HepG2 (cell line): ENCODE measurements at regions not wholly inside any gene's neighbourhood (a gene's known extent, or its start where the extent isn't known, plus 50 kb on each side); places are given as distances from the start of the nearest gene placed in this dataset.

Experiments used
- ATAC-seq: fragments of 200-7000 bp; cut with Tn5 transposase; 3 replicates; pipeline ENCODE4 v1.9.1; 2020; ENCODE audit warnings: mild to moderate bottlenecking, moderate library complexity
- BruUV-seq: library from RNA; stranded (reverse); fragments of 400-500 nt; replicated peaks from 2 replicates; lab custom pipeline; 2021; lab: Mats Ljungman, UMichigan
- CTCF ChIA-PET: fragments of 300-600 bp; formaldehyde crosslinking; extraction: SDS; loops from one replicate; lab custom pipeline; 2021; ENCODE audit warnings: low total read pairs, inconsistent platforms, low intra/inter-chr PET ratio; lab: Yijun Ruan, JAX
- POLR2A ChIA-PET: fragments of 350-600 bp; sonication (Branson Sonifier 250); formaldehyde crosslinking; loops from one replicate; lab custom pipeline; 2020; ENCODE audit warnings: antibody characterized with exemption, inconsistent platforms; lab: Yijun Ruan, JAX
- DNase-seq: peaks from one replicate; pipeline ENCODE4 v3.0.0-alpha.2; 2015; ENCODE audit warnings: low spot score
- FAIRE-seq: peaks from 3 replicates; lab custom pipeline; 2011; peaks lifted over from hg19 to GRCh38; lab: Jason Lieb, UNC
- H2AFZ ChIP-seq: one replicate; pipeline ENCODE4 v1.6.1; 2011; ENCODE audit warnings: low read length, inconsistent platforms
- H3K27ac ChIP-seq: fragments of 300-600 bp; 3 replicates; pipeline ENCODE4 v1.8.0; 2011; ENCODE audit warnings: mixed run types, mild to moderate bottlenecking, mixed read lengths, low read length, inconsistent platforms; ENCODE audit not compliant: insufficient read depth; ENCODE audit errors: extremely low read length
- H3K27me3 ChIP-seq, 2 experiments: fragments of 200-600 bp in 1 of 2; 2 replicates in 1 of 2; 3 replicates in 1 of 2; pipeline versions ENCODE4 v1.6.0 to v1.8.0; 2011; ENCODE audit warnings: low read length in 2 of 2, mild to moderate bottlenecking in 2 of 2, moderate library complexity in 2 of 2, inconsistent platforms in 1 of 2; ENCODE audit not compliant: insufficient read depth in 2 of 2, control insufficient read depth in 1 of 2
- H3K36me3 ChIP-seq, 2 experiments: fragments of 200-600 bp in 1 of 2; replicated peaks in 1 of 2; 2 replicates in 1 of 2; 3 replicates in 1 of 2; pipeline versions ENCODE4 v1.5.1 to v1.8.0; 2011; ENCODE audit warnings: low read length in 2 of 2, inconsistent platforms in 1 of 2; ENCODE audit not compliant: insufficient read depth in 2 of 2, control insufficient read depth in 1 of 2
- H3K4me1 ChIP-seq: 2 replicates; pipeline ENCODE4 v1.5.1; 2012; ENCODE audit warnings: low read length, inconsistent platforms; ENCODE audit not compliant: insufficient read depth
- H3K4me2 ChIP-seq: 2 replicates; pipeline ENCODE4 v1.6.0; 2011; ENCODE audit warnings: low read depth, low read length, inconsistent platforms
- H3K4me3 ChIP-seq, 3 experiments: fragments of 200-600 bp in 1 of 3; sonication (generic), shearing (Covaris generic) in 1 of 3; replicated peaks in 1 of 3; 2 replicates each; pipeline ENCODE4 v1.5.1; 2011 to 2016; ENCODE audit warnings: low read length in 3 of 3, inconsistent platforms in 2 of 3, low read depth in 2 of 3, mild to moderate bottlenecking in 2 of 3, control low read depth in 1 of 3, mixed read lengths in 1 of 3; ENCODE audit not compliant: insufficient read depth in 1 of 3
- H3K79me2 ChIP-seq: one replicate; pipeline ENCODE4 v1.6.1; 2011; ENCODE audit warnings: low read length, inconsistent platforms; ENCODE audit not compliant: insufficient read depth
- H3K9ac ChIP-seq: 2 replicates; pipeline ENCODE4 v1.6.0; 2011; ENCODE audit warnings: mild to moderate bottlenecking, low read depth, low read length, inconsistent platforms; ENCODE audit not compliant: insufficient read depth
- H3K9me3 ChIP-seq: 2 replicates; pipeline ENCODE4 v1.5.1; 2012; ENCODE audit warnings: mild to moderate bottlenecking, low read length
- H4K20me1 ChIP-seq: 2 replicates; pipeline ENCODE4 v1.6.0; 2011; ENCODE audit warnings: inconsistent platforms, mild to moderate bottlenecking, low read length, moderate library complexity; ENCODE audit not compliant: insufficient read depth
- ARNT2 ChIP-seq: sonication (generic); formaldehyde crosslinking; IDR thresholded peaks from 2 replicates; pipeline ENCODE4 v1.8.0; 2022; ENCODE audit warnings: mild to moderate bottlenecking, low read depth, missing genetic modification reagents, moderate library complexity
- ATF3 ChIP-seq: sonication (generic); formaldehyde crosslinking; IDR thresholded peaks from 2 replicates; pipeline ENCODE4 v1.4.0; 2020; ENCODE audit warnings: missing genetic modification reagents
- ATF7 ChIP-seq, 2 experiments: fragments of 450-650 bp in 1 of 2; sonication (generic) in 1 of 2; formaldehyde crosslinking in 1 of 2; IDR thresholded peaks; 2 replicates each; pipeline versions ENCODE4 v1.4.0 to v1.6.1; 2016 to 2020; ENCODE audit warnings: antibody characterized with exemption in 1 of 2, mild to moderate bottlenecking in 1 of 2, missing genetic modification reagents in 1 of 2
- CBX5 ChIP-seq: sonication (generic); formaldehyde crosslinking; IDR thresholded peaks from 2 replicates; pipeline ENCODE4 v1.4.0; 2020; ENCODE audit warnings: missing genetic modification reagents, borderline replicate concordance
- DDIT3 ChIP-seq: sonication (generic); formaldehyde crosslinking; IDR thresholded peaks from 2 replicates; pipeline ENCODE4 v1.4.0; 2020; ENCODE audit warnings: mild to moderate bottlenecking, missing genetic modification reagents
- MAF1 ChIP-seq: sonication (generic); formaldehyde crosslinking; IDR thresholded peaks from 2 replicates; pipeline ENCODE4 v1.5.0; 2020; ENCODE audit warnings: missing genetic modification reagents, borderline replicate concordance
- NRL ChIP-seq: sonication (generic); formaldehyde crosslinking; IDR thresholded peaks from 2 replicates; pipeline ENCODE4 v1.5.0; 2020; ENCODE audit warnings: missing genetic modification reagents, mild to moderate bottlenecking, moderate library complexity, borderline replicate concordance
- RBM39 ChIP-seq: fragments of 200-400 bp; formaldehyde crosslinking; IDR thresholded peaks from one replicate; pipeline ENCODE4 v1.6.1; 2018; ENCODE audit warnings: antibody characterized with exemption, mild to moderate bottlenecking, low read depth, low read length; ENCODE audit not compliant: poor library complexity, severe bottlenecking
- SKI ChIP-seq: fragments of 450-650 bp; IDR thresholded peaks from one replicate; pipeline ENCODE4 v1.6.1; 2018; ENCODE audit warnings: mild to moderate bottlenecking; ENCODE audit not compliant: partially characterized antibody
- ZNF678 ChIP-seq: sonication (generic); formaldehyde crosslinking; IDR thresholded peaks from 2 replicates; pipeline ENCODE4 v1.4.0; 2020; ENCODE audit warnings: mild to moderate bottlenecking, missing genetic modification reagents
- ZNF766 ChIP-seq: sonication (generic); formaldehyde crosslinking; IDR thresholded peaks from 2 replicates; pipeline ENCODE4 v1.5.0; 2020; ENCODE audit warnings: missing genetic modification reagents, borderline replicate concordance
- WGBS: methylation state at CpG from one replicate; pipeline ENCODE4 v1.1.6; 2017; ENCODE audit warnings: low lambda C conversion rate; 5-methylcytosine and 5-hydroxymethylcytosine counted together
- in situ Hi-C: cut with HindIII; loops from 2 replicates; pipeline ENCODE4 v1.10.0; 2017; ENCODE audit warnings: low pct_unique_long_range_greater_than_20kb; ENCODE audit not compliant: extremely low pct_ligation_motif_present
- intact Hi-C: fragments of 100-400 bp; cut with micrococcal nuclease; formaldehyde crosslinking; loops from one replicate; pipeline ENCODE4 v1.10.0; 2022; ENCODE audit not compliant: unreplicated experiment
- TF ChIP-seq, protein P1 (sequence below): sonication (generic); formaldehyde crosslinking; IDR thresholded peaks from 2 replicates; pipeline ENCODE4 v1.4.0; 2020; ENCODE audit warnings: missing genetic modification reagents
- TF ChIP-seq, protein P2 (sequence below): sonication (generic); formaldehyde crosslinking; IDR thresholded peaks from 2 replicates; pipeline ENCODE4 v1.4.0; 2020; ENCODE audit warnings: missing genetic modification reagents, borderline replicate concordance
- TF ChIP-seq, protein P3 (sequence below): IDR thresholded peaks from 2 replicates; pipeline ENCODE4 v1.6.1; 2012; ENCODE audit warnings: low read depth, low read length, improper control_type of control experiment

DNA sequence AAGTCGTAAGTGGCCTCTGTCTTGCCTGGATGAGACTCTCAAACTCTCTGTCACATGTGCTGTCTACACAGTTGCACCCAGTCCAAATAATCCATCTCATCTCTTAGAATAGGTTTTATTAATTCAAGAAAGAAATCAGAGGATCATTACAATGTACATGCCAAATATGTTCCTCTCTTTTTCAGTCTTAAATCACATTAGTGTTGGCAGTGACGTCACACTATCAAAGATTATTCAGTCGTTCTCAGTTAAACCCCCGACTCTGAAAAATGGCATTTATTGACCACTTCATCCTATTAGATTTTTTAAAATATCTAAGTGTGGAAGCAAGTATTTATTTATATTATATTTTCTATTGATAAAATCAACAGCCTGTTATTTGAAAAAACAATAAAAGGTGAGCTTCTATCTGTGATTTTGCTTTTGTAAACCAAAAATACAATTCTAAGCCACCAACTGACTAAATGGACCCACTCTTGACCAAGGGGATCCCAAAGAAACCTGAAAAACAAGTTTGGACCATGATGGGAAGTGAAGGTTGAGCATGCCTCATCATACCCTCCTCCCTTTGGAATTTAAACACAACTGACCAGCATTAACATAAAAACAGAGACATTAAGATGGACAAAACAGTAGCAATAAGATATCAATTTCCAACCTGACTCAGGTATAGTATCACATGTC, 1894.4 kb upstream of the LRRTM1 start:
- intact Hi-C loops: no loop called here
- TF ChIP-seq, protein P1, sequence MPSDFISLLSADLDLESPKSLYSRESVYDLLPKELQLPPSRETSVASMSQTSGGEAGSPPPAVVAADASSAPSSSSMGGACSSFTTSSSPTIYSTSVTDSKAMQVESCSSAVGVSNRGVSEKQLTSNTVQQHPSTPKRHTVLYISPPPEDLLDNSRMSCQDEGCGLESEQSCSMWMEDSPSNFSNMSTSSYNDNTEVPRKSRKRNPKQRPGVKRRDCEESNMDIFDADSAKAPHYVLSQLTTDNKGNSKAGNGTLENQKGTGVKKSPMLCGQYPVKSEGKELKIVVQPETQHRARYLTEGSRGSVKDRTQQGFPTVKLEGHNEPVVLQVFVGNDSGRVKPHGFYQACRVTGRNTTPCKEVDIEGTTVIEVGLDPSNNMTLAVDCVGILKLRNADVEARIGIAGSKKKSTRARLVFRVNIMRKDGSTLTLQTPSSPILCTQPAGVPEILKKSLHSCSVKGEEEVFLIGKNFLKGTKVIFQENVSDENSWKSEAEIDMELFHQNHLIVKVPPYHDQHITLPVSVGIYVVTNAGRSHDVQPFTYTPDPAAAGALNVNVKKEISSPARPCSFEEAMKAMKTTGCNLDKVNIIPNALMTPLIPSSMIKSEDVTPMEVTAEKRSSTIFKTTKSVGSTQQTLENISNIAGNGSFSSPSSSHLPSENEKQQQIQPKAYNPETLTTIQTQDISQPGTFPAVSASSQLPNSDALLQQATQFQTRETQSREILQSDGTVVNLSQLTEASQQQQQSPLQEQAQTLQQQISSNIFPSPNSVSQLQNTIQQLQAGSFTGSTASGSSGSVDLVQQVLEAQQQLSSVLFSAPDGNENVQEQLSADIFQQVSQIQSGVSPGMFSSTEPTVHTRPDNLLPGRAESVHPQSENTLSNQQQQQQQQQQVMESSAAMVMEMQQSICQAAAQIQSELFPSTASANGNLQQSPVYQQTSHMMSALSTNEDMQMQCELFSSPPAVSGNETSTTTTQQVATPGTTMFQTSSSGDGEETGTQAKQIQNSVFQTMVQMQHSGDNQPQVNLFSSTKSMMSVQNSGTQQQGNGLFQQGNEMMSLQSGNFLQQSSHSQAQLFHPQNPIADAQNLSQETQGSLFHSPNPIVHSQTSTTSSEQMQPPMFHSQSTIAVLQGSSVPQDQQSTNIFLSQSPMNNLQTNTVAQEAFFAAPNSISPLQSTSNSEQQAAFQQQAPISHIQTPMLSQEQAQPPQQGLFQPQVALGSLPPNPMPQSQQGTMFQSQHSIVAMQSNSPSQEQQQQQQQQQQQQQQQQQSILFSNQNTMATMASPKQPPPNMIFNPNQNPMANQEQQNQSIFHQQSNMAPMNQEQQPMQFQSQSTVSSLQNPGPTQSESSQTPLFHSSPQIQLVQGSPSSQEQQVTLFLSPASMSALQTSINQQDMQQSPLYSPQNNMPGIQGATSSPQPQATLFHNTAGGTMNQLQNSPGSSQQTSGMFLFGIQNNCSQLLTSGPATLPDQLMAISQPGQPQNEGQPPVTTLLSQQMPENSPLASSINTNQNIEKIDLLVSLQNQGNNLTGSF (CRISPR knock-in tag): no peak
- TF ChIP-seq MAF1 (CRISPR knock-in tag) (no peak), DDIT3 (CRISPR knock-in tag) (no peak), SKI (no peak), RBM39 (no peak), NRL (CRISPR knock-in tag) (no peak), ZNF678 (CRISPR knock-in tag) (no peak), ZNF766 (CRISPR knock-in tag) (no peak), CBX5 (no peak), ATF7 (IDR thresholded peaks at IDR 0.05) (peak; percentile 90), ATF7 (CRISPR knock-in tag; IDR thresholded peaks at IDR 0.05) (no peak), ARNT2 (no peak), ATF3 (no peak)
- TF ChIP-seq, protein P2, sequence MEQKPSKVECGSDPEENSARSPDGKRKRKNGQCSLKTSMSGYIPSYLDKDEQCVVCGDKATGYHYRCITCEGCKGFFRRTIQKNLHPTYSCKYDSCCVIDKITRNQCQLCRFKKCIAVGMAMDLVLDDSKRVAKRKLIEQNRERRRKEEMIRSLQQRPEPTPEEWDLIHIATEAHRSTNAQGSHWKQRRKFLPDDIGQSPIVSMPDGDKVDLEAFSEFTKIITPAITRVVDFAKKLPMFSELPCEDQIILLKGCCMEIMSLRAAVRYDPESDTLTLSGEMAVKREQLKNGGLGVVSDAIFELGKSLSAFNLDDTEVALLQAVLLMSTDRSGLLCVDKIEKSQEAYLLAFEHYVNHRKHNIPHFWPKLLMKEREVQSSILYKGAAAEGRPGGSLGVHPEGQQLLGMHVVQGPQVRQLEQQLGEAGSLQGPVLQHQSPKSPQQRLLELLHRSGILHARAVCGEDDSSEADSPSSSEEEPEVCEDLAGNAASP (CRISPR knock-in tag): no peak
- TF ChIP-seq, protein P3, sequence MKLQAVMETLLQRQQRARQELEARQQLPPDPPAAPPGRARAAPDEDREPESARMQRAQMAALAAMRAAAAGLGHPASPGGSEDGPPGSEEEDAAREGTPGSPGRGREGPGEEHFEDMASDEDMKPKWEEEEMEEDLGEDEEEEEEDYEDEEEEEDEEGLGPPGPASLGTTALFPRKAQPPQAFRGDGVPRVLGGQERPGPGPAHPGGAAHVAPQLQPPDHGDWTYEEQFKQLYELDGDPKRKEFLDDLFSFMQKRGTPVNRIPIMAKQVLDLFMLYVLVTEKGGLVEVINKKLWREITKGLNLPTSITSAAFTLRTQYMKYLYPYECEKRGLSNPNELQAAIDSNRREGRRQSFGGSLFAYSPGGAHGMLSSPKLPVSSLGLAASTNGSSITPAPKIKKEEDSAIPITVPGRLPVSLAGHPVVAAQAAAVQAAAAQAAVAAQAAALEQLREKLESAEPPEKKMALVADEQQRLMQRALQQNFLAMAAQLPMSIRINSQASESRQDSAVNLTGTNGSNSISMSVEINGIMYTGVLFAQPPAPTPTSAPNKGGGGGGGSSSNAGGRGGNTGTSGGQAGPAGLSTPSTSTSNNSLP: no peak

More for the DNA sequence above, 1894.4 kb upstream of the LRRTM1 start:
- no peak overlapping the region for H3K27ac ChIP-seq
- BruUV-seq: no TSS peak
- H3K4me3 ChIP-seq: no peak overlapping the region
- H3K9me3 ChIP-seq: peaks cover 80% of the 10 kb centered on the region
- ChIA-PET CTCF (no interaction called here), POLR2A (no interaction called here)
- H3K9ac ChIP-seq: no peak overlapping the region
- H3K79me2 ChIP-seq: no peaks in the 10 kb centered on the region
- no peaks in the 10 kb centered on the region for H4K20me1 ChIP-seq
- H3K36me3 ChIP-seq: no peaks in the 10 kb centered on the region
- FAIRE-seq (no peak), ATAC-seq (no peak), DNase-seq (no peak)
- no peak overlapping the region for H2AFZ ChIP-seq
- no peaks in the 10 kb centered on the region for H3K27me3 ChIP-seq
- no peak overlapping the region for H3K4me2 ChIP-seq
- H3K4me1 ChIP-seq: no peaks in the 10 kb centered on the region
- in situ Hi-C loops: no loop called here
- 7% methylated on average over 4 of the region's 4 CpGs for WGBS
